ENCODE measurements at regions not wholly inside any gene's neighbourhood (a gene's known extent, or its start where the extent isn't known, plus 50 kb on each side); places are given as distances from the start of the nearest gene placed in this dataset.

GRCh38 chr21:15327637-15328265 is 263.0 kb upstream of the NRIP1 start:
- DNase-seq, result no peak

- DNase-seq, result no peak
Measured at GRCh38 chr21:15329191-15329590, 264.4 kb upstream of the NRIP1 start.

GRCh38 chr21:15330872-15331271 is 266.1 kb upstream of the NRIP1 start:
- DNase-seq, result no peak

- DNase-seq, result no peak
Measured at GRCh38 chr21:15332572-15332971, 267.8 kb upstream of the NRIP1 start.

- no peak for DNase-seq
Measured at GRCh38 chr21:15333136-15333710, 268.4 kb upstream of the NRIP1 start.

GRCh38 chr21:15333951-15334350 is 269.2 kb upstream of the NRIP1 start:
- DNase-seq, result no peak

- DNase-seq, result no peak
Measured at GRCh38 chr21:15343066-15343465, 278.3 kb upstream of the NRIP1 start.

GRCh38 chr21:15352009-15352408 is 287.2 kb upstream of the NRIP1 start:
- DNase-seq, result no peak

- DNase-seq, result no peak
Measured at GRCh38 chr21:15353546-15353945, 288.7 kb upstream of the NRIP1 start.

GRCh38 chr21:15354516-15354915 is 289.7 kb upstream of the NRIP1 start:
- no peak for DNase-seq

GRCh38 chr21:15355066-15355465 is 290.3 kb upstream of the NRIP1 start:
- DNase-seq, result no peak

GRCh38 chr21:15359251-15359650 is 294.5 kb upstream of the NRIP1 start:
- DNase-seq, result no peak

- no peak for DNase-seq
Measured at GRCh38 chr21:15362458-15362857, 297.7 kb upstream of the NRIP1 start.

GRCh38 chr21:15363921-15364320 is 299.1 kb upstream of the NRIP1 start:
- DNase-seq, result no peak

- DNase-seq, result no peak
Measured at GRCh38 chr21:15365751-15366392, 301.1 kb upstream of the NRIP1 start.

GRCh38 chr21:15366555-15366954 is 301.8 kb upstream of the NRIP1 start:
- DNase-seq, result no peak

- no peak for DNase-seq
Measured at GRCh38 chr21:15367061-15367626, 302.3 kb upstream of the NRIP1 start.

GRCh38 chr21:15370462-15370975 is 305.7 kb upstream of the NRIP1 start:
- DNase-seq, result no peak

GRCh38 chr21:15373941-15374340 is 309.1 kb upstream of the NRIP1 start:
- DNase-seq, result no peak

GRCh38 chr21:15379776-15380175 is 315.0 kb upstream of the NRIP1 start:
- DNase-seq, result no peak

GRCh38 chr21:15383588-15383987 is 318.8 kb upstream of the NRIP1 start:
- DNase-seq, result no peak

GRCh38 chr21:15390049-15390448 is 325.2 kb upstream of the NRIP1 start:
- no peak for DNase-seq

- DNase-seq, result no peak
Measured at GRCh38 chr21:15397258-15397657, 332.5 kb upstream of the NRIP1 start.

- DNase-seq, result no peak
Measured at GRCh38 chr21:15400905-15401304, 328.9 kb upstream of the USP25 start.
